Transverse colon (tissue), 4 donors: ENCODE measurements at regions not wholly inside any gene's neighbourhood (a gene's known extent, or its start where the extent isn't known, plus 50 kb on each side); places are given as distances from the start of the nearest gene placed in this dataset.

ENCODE experiments used
- EP300 ChIP-seq: sonication (generic); formaldehyde crosslinking; IDR thresholded peaks from one replicate; pipeline ENCODE4 v1.6.1; 2017; ENCODE audit warnings: antibody characterized with exemption, low read depth
- POLR2A ChIP-seq: fragments of 450-650 bp; IDR thresholded peaks from one replicate; pipeline ENCODE4 v1.6.1; 2016; ENCODE audit warnings: antibody characterized with exemption, mild to moderate bottlenecking, moderate library complexity
- POLR2AphosphoS5 ChIP-seq, 3 donors: sonication (generic); formaldehyde crosslinking; IDR thresholded peaks; one replicate each; pipeline ENCODE4 v1.6.1; 2016; ENCODE audit warnings: antibody characterized with exemption in 3 of 3
- TF ChIP-seq, protein P1 (sequence below), 5 experiments: fragments of 200-600 bp in 3 of 5; fragments of 450-650 bp in 2 of 5; sonication (generic) in 3 of 5; IDR thresholded peaks; 1 replicate in 2 of 5; 2 replicates in 3 of 5; pipeline ENCODE4 v1.5.1; 2016 to 2017; ENCODE audit warnings: antibody characterized with exemption in 5 of 5, inconsistent platforms in 3 of 5, mild to moderate bottlenecking in 2 of 5, moderate library complexity in 1 of 5

DNA sequence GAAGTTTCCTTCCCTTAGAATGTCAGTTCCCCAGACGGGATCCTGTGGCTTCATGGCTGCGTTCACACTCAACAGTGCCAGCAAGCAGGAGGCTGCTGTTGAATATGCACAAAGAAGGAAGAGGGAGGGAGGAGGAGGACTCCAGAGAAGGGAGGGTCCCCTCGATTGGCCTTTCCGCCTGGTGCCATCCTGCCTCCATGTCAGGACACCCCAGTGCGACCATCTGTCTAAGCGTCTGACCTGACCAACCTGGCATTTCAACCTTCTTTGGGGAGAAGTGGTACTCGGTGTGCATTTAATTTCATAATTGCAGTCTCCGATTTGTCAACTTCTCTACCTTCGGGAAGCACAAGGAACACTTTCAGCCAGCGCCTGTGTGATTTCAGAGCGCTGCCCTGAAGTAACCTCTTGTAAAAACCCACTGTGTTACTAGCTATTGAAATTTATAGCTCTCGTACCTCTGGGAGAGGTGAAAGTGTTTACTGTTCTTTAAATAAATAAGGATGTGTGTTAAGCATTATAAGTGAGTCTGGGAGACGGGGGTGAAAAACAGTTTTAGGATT lies 1491.9 kb downstream of the TBC1D22A start:
- TF ChIP-seq, protein P1, sequence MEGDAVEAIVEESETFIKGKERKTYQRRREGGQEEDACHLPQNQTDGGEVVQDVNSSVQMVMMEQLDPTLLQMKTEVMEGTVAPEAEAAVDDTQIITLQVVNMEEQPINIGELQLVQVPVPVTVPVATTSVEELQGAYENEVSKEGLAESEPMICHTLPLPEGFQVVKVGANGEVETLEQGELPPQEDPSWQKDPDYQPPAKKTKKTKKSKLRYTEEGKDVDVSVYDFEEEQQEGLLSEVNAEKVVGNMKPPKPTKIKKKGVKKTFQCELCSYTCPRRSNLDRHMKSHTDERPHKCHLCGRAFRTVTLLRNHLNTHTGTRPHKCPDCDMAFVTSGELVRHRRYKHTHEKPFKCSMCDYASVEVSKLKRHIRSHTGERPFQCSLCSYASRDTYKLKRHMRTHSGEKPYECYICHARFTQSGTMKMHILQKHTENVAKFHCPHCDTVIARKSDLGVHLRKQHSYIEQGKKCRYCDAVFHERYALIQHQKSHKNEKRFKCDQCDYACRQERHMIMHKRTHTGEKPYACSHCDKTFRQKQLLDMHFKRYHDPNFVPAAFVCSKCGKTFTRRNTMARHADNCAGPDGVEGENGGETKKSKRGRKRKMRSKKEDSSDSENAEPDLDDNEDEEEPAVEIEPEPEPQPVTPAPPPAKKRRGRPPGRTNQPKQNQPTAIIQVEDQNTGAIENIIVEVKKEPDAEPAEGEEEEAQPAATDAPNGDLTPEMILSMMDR (IDR thresholded peaks at IDR 0.05): no peak
- no peak for TF ChIP-seq POLR2AphosphoS5 (IDR thresholded peaks at IDR 0.05)
- TF ChIP-seq EP300: no peak
- no peak for TF ChIP-seq POLR2A
